ENCODE measurements at regions not wholly inside any gene's neighbourhood (a gene's known extent, or its start where the extent isn't known, plus 50 kb on each side); places are given as distances from the start of the nearest gene placed in this dataset.

- intact Hi-C loops (cut with micrococcal nuclease) = no loop called here
- Histone ChIP-seq H2AFZ (ENCODE audit: low read length) (no peak overlapping the region), H3K4me2 (ENCODE audit: low read length) (peak overlapping the region; percentile 18), H3K4me3 (ENCODE audit: low read length) (no peak overlapping the region), H4K20me1 (ENCODE audit: low read length) (no peaks in the 10 kb centered on the region), H3K27me3 (ENCODE audit: low read length) (peaks cover 8% of the 10 kb centered on the region; the same call in 1 of the 2 replicates), H3F3A (ENCODE audit: low read length, unreplicated experiment) (no peaks in the 10 kb centered on the region), H3K27ac (ENCODE audit: low read length) (no peak overlapping the region), H3K9ac (ENCODE audit: low read length) (no peak overlapping the region), H3K9me3 (ENCODE audit: low read length) (no peaks in the 10 kb centered on the region), H3K9me2 (replicated peaks; ENCODE audit: low read length) (no peaks in the 10 kb centered on the region), H3K4me1 (ENCODE audit: insufficient read depth, low read length) (peaks cover 11% of the 10 kb centered on the region), H3K36me3 (ENCODE audit: low read depth, low read length) (no peaks in the 10 kb centered on the region), H3K79me2 (ENCODE audit: low read length) (no peaks in the 10 kb centered on the region)
- no TSS peak for BruUV-seq (replicated peaks)
- DNase-seq (peak; percentile 6), ATAC-seq (peak; percentile 66)
- CTCF ChIA-PET = interaction anchor here (0.5 kb wide), 1 partner anchor 1363 kb away, joined by 7 read pairs; no protein-coding TSS in a partner anchor
- POLR2A ChIA-PET (ENCODE audit: unreplicated experiment) = interaction anchor here (0.6 kb wide), 1 partner anchor 41 kb away, joined by 4 read pairs; no protein-coding TSS in a partner anchor
- TF ChIP-seq CTCF (conservative IDR thresholded peaks at IDR 0.05; ENCODE audit: low read depth, low read length) (peak; percentile 47), EZH2 (IDR thresholded peaks at IDR 0.05; ENCODE audit: low read length, unreplicated experiment) (no peak), EZH2phosphoT487 (IDR thresholded peaks at IDR 0.05; ENCODE audit: borderline replicate concordance, low read length) (no peak)
These were observed 78.8 kb downstream of the MZT1 start for GRCh38 chr13:72648513-72649065.

GRCh38 chr13:72647422-72647821 is 80.0 kb downstream of the MZT1 start:
- Histone ChIP-seq H3K36me3 (ENCODE audit: low read depth, low read length) (no peaks in the 10 kb centered on the region), H2AFZ (ENCODE audit: low read length) (no peak overlapping the region), H3K9me2 (replicated peaks; ENCODE audit: low read length) (no peaks in the 10 kb centered on the region), H4K20me1 (ENCODE audit: low read length) (no peaks in the 10 kb centered on the region), H3K4me3 (ENCODE audit: low read length) (no peak overlapping the region), H3K27ac (ENCODE audit: low read length) (no peak overlapping the region), H3K4me2 (ENCODE audit: low read length) (no peak overlapping the region), H3K27me3 (ENCODE audit: low read length) (peaks cover 8% of the 10 kb centered on the region; the same call in 1 of the 2 replicates), H3K79me2 (ENCODE audit: low read length) (no peaks in the 10 kb centered on the region), H3K9me3 (ENCODE audit: low read length) (no peaks in the 10 kb centered on the region), H3K4me1 (ENCODE audit: insufficient read depth, low read length) (peaks cover 5% of the 10 kb centered on the region), H3F3A (ENCODE audit: low read length, unreplicated experiment) (no peaks in the 10 kb centered on the region), H3K9ac (ENCODE audit: low read length) (no peak overlapping the region)
- no TSS peak for BruUV-seq (replicated peaks)
- intact Hi-C loops (cut with micrococcal nuclease) = no loop called here
- TF ChIP-seq EZH2 (IDR thresholded peaks at IDR 0.05; ENCODE audit: low read length, unreplicated experiment) = no peak
- no peak for TF ChIP-seq CTCF (conservative IDR thresholded peaks at IDR 0.05; ENCODE audit: low read depth, low read length)
- TF ChIP-seq EZH2phosphoT487 (IDR thresholded peaks at IDR 0.05; ENCODE audit: borderline replicate concordance, low read length) = no peak
- ChIA-PET POLR2A (ENCODE audit: unreplicated experiment) (no interaction called here), CTCF (no interaction called here)
- no peak for ATAC-seq
- no peak for DNase-seq

- no peak overlapping the region for H3K4me2 ChIP-seq (ENCODE audit: low read length)
- ChIA-PET CTCF (no interaction called here), POLR2A (ENCODE audit: unreplicated experiment) (no interaction called here)
- no peak overlapping the region for H3K9ac ChIP-seq (ENCODE audit: low read length)
- 0 out of 2 replicates have a peak, but pooled peaks cover 3% of the 10 kb centered on the region for H3K4me1 ChIP-seq (ENCODE audit: insufficient read depth, low read length)
- no peaks in the 10 kb centered on the region for H3K79me2 ChIP-seq (ENCODE audit: low read length)
- H2AFZ ChIP-seq (ENCODE audit: low read length) = no peak overlapping the region
- H3K36me3 ChIP-seq (ENCODE audit: low read depth, low read length) = no peaks in the 10 kb centered on the region
- H3K9me3 ChIP-seq (ENCODE audit: low read length) = no peaks in the 10 kb centered on the region
- no TSS peak for BruUV-seq (replicated peaks)
- no peak overlapping the region for H3K4me3 ChIP-seq (ENCODE audit: low read length)
- peaks cover 8% of the 10 kb centered on the region; the same call in 1 of the 2 replicates for H3K27me3 ChIP-seq (ENCODE audit: low read length)
- intact Hi-C loops (cut with micrococcal nuclease) = no loop called here
- no peak overlapping the region for H3K27ac ChIP-seq (ENCODE audit: low read length)
- no peaks in the 10 kb centered on the region for H3F3A ChIP-seq (ENCODE audit: low read length, unreplicated experiment)
- H3K9me2 ChIP-seq (replicated peaks; ENCODE audit: low read length) = no peaks in the 10 kb centered on the region
- TF ChIP-seq CTCF (conservative IDR thresholded peaks at IDR 0.05; ENCODE audit: low read depth, low read length) (no peak), EZH2phosphoT487 (IDR thresholded peaks at IDR 0.05; ENCODE audit: borderline replicate concordance, low read length) (no peak), EZH2 (IDR thresholded peaks at IDR 0.05; ENCODE audit: low read length, unreplicated experiment) (no peak)
- no peak for DNase-seq
- no peaks in the 10 kb centered on the region for H4K20me1 ChIP-seq (ENCODE audit: low read length)
- ATAC-seq = no peak
These were observed 81.9 kb downstream of the MZT1 start for GRCh38 chr13:72645521-72645920.
